ENCODE measurements at regions not wholly inside any gene's neighbourhood (a gene's known extent, or its start where the extent isn't known, plus 50 kb on each side); places are given as distances from the start of the nearest gene placed in this dataset.
"Not testable (repeated sequence)": the region's sequence is repeated elsewhere in the genome, so short reads cannot be mapped to it uniquely, and the experiment has no call there.

- DNase-seq (ENCODE audit: low read depth): no peak
These were observed 318.6 kb downstream of the PLOD2 start for GRCh38 chr3:145842294-145842902.

DNA sequence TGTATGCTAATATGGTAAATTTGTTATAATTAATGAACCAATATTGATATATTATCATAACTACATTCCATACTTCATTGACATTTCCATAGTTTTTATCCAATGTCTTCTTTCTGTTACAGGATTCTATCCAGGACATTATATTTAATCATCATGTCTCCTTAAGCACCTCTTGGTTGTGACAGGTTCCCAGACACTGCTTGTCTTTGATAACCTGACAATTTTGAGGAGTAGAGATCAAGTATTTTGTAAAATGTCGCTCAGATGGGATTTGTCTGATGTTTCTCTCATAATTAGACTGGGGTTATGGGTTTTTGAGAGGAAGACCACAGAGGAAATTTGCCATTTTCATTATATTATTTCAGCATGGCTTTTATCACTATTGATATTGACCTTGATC, 317.4 kb downstream of the PLOD2 start:
- no peak for DNase-seq (ENCODE audit: low read depth)

DNA sequence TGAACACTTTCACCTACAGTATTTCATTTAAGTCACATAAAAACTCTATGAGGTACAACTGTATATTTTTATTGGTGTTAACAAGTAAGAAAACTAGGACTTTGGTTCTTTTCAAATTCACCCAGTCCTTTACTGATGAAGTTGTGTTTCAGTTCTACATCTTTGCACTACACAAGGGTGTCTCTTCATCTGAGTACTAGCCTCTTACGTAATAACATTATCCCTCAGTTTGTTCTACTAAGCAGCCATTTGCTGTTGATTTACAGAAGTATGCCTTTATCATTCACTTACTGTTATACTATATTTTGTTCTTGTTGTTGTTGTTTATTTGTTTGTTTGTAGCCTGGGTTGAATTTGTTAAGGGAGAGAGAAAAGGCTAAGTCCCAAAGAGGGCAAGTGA, 311.9 kb downstream of the PLOD2 start:
- peak; percentile 2 for DNase-seq (ENCODE audit: low read depth)

GRCh38 chr3:145854499-145854898, 306.5 kb downstream of the PLOD2 start:
- DNase-seq (ENCODE audit: low read depth): no peak

DNA sequence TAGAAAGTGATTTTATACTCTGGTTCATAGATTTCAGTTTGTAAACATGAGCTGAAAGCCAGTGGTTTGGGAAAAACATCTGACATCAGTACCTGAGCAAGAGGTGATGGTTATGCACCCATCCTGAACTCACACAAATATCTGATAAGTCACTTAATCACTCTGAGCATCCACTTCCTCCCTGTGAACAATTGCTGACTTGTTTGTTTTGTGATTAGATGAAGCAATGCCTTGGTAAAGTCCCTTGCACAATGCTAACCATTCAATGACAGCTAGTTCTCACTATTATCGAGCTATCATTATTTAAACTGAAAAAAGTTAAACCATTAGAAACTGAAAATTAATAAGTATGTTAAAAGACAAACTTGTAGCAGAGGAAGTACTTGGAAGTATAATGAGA, 303.0 kb downstream of the PLOD2 start:
- DNase-seq (ENCODE audit: low read depth): no peak

GRCh38 chr3:145864336-145864735, 296.6 kb downstream of the PLOD2 start:
- DNase-seq (ENCODE audit: low read depth): no peak

- no peak for DNase-seq (ENCODE audit: low read depth)
These were observed 295.5 kb downstream of the PLOD2 start for GRCh38 chr3:145865399-145866018.

- DNase-seq (ENCODE audit: low read depth): no peak
These were observed 291.0 kb downstream of the PLOD2 start for GRCh38 chr3:145869958-145870357.

- DNase-seq (ENCODE audit: low read depth): peak; percentile 41
These were observed 278.5 kb downstream of the PLOD2 start for GRCh38 chr3:145882436-145882835.

DNA sequence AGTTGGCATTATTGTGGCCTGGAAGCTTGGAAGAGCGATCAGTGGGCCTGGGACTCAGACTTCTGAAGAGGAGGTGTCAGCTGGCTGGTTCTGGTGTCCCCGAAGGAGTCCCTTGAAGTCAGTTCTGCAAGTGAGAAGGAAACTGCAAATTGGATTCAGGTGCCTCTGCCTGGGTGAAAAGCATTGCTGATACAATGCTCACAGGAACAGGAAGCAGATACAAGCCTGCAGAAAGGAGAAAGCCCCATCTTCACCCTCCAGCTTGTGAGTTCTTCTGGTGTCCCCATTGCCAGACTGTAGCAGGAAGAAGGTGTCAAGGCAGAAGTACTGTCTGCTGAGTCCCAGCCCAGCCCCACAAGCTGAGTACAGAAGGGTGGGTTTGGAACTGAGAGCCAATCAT, 271.3 kb downstream of the PLOD2 start:
- DNase-seq (ENCODE audit: low read depth): no peak

GRCh38 chr3:145892869-145893268, 268.1 kb downstream of the PLOD2 start:
- DNase-seq (ENCODE audit: low read depth): no peak

- no peak for DNase-seq (ENCODE audit: low read depth)
These were observed 267.7 kb downstream of the PLOD2 start for GRCh38 chr3:145893331-145893730.

DNA sequence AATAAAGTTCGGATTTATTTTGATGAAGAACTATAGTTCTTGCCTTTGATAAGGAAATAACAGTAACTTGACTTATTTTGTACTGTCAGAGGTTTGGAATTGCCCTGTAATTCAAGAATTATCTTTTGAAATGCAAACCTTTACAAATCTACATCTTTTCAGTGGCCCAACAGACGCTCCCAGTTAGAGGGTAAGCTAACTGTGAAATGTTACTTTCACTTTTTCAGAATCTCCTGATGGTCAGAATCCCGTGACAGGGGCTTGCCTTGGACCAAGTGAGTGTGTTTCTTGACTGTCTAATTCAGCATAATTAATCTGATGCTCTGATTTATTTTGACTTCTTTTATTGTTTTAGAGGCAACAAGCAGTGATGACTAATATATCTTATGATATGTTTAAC, 262.5 kb downstream of the PLOD2 start:
- peak; percentile 8 for DNase-seq (ENCODE audit: low read depth)

DNA sequence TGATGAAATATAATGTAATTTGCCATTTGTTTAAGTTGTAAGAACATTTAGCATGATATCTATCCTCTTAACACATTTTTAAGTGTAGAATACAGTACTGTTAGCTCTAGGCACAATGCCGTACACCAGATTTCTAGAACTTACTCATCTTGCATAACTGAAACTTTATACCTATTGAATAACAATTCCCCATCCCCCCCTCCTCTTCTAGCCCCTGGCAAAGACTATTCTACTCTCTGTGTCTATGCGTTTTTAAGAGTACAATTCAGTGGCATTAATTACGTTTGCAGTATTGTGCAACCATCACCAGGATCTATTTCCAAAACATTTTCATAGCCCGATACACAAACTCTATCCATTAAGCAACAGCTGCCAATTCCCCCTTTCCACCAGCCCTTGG, 261.7 kb downstream of the PLOD2 start:
- peak; percentile 91 for DNase-seq (ENCODE audit: low read depth)

GRCh38 chr3:145900056-145900829, 260.7 kb downstream of the PLOD2 start:
- no peak for DNase-seq (ENCODE audit: low read depth)

GRCh38 chr3:145902166-145902565, 258.8 kb downstream of the PLOD2 start:
- no peak for DNase-seq (ENCODE audit: low read depth)

GRCh38 chr3:145903472-145904013, 257.4 kb downstream of the PLOD2 start:
- DNase-seq (ENCODE audit: low read depth): no peak

GRCh38 chr3:145904138-145904537, 256.8 kb downstream of the PLOD2 start:
- no peak for DNase-seq (ENCODE audit: low read depth)

- no peak for DNase-seq (ENCODE audit: low read depth)
These were observed 254.7 kb downstream of the PLOD2 start for GRCh38 chr3:145906301-145906700.

DNA sequence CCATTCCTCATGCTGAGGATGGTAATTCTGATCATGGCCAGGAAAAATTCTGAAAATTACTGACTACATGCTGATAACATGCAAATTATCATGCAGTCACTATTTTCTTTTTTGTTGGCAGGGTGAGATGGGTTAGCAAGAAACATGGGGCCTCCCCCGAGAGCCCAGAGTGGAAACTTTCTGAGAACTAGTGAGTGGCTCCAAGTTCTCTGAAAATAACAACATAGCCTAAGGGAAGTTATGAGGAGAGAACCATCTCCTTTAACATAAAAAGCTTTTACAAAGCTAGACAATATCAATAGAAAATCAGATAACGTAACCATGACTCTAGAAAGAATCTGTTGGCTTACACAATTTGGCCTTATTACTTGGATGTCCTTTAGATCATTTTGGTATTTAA, 254.2 kb downstream of the PLOD2 start:
- DNase-seq (ENCODE audit: low read depth): no peak

DNA sequence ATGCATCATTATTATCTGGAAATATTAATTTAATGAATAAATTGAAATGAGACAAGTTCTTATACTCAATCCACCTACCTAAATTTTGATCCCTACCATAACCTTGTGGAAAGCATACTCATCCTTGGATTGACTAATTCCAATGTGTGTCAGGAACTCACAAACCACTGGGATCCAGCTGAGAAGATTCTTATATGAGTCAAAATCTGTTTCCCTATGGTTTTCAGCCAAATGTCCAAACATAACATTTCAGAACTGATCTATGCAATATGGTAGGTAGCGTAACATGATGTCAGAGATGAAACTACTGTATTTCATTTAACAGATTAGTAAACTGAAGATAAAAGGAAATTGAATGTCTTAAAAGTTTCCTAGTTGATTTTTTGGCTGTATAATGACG, 250.0 kb downstream of the PLOD2 start:
- DNase-seq (ENCODE audit: low read depth): no peak

DNA sequence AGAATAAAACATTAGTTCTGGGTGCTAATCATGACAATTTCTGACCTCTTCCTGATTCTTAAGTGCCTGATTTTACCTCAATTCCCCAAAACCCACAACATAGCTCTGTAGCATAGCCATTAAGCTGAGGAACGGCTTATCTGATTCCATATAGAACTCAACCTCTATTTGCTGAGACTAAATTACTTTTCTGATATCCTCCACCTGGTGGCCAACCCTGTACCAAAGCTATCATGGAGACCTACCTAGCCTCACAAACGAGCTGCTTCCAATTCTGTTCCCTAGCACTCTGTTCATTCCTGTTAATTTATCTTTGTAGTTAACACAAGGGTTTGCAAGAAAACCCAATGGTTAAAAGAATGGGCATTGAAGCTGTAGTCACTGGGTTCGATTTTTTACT, 245.2 kb downstream of the PLOD2 start:
- DNase-seq (ENCODE audit: low read depth): no peak

DNA sequence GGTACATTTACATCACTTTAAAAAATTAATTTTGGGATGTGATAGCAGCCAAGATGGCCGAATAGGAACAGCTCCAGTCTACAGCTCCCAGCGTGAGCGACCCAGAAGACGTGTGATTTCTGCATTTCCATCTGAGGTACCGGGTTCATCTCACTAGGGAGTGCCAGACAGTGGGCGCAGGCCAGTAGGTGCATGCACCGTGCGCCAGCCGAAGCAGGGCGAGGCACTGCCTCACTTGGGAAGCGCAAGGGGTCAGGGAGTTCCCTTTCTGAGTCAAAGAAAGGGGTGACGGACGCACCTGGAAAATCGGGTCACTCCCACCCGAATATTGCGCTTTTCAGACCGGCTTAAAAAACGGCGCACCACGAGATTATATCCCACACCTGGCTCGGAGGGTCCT, 233.2 kb downstream of the PLOD2 start:
- not testable (repeated sequence) for DNase-seq (ENCODE audit: low read depth)
